HG03575 (cell line): ENCODE measurements at regions not wholly inside any gene's neighbourhood (a gene's known extent, or its start where the extent isn't known, plus 50 kb on each side); places are given as distances from the start of the nearest gene placed in this dataset.

Experiments
- ATAC-seq: cut with Tn5 transposase; IDR thresholded peaks from one replicate; pipeline ENCODE4 v1.9.1; 2021; ENCODE audit not compliant: unreplicated experiment, insufficient number of reproducible peaks, low FRiP score; ENCODE audit errors: extremely low read depth

DNA sequence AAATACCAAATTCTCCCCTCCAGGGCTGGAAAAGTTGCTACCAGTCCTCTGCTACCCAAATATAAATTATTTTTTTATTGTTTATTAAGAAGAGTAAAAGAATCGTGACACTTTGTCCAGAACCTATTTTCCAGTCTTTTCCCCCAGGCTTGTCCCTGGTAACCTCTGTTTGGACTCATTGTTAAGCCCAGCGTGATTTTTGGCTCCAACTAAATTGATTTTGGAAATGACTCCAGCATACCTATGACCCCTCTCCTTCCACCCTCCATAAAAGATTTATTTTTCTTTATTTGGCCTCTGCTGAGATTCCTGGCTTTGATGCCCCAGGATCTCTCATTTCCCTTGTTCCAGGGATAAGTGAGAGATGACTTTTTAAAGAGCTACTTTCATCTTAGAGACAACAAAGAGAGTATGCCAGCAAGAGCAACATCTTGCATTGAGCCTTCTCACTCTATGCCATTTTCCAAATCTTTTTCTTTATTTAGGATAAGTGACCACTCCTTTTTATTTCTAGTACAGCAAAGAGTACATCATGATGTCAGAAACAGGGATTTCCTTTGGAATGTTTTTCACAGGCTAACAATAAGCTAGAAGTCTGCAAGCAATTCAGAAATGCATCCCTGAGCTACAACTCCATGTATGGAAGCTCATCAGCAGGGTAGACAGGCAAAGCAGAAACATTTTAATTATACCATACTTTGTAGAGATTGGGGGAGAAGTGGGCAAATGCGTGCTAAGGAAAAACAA lies 75.8 kb downstream of the DAD1 start:
- ATAC-seq, result no peak

DNA sequence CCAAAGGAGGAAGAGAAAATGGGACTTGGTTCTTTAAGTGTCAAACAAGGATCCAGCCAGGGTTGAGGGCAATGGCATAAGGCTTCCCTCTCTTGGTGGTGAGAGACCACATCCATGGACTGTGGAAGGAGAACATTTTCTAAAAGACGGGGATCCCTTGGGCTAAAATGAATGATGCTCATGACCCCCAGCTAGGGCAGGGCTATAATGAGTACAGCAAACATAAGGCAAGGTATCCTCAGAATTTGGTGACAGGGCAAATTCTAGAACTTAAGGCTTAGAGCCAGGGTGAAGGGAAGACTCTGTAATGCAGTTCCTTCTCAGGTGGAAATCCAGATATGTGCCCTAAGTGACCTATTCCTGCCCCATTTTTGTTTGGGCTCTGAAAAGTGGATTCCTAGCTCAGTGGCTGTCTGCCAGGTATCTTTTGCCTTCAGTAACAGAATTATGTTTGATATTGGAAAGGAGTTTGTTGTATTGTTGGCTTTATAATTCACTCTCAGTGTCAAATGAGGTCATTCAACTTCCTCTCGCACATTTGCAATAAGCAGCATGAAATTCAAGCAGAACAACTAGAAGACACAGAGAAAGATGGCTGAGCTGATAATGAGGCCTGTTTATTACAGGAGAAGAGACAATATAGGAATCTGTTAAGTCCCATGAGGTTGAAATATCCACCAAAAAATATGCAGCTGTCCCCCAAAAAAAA lies 76.8 kb downstream of the DAD1 start:
- ATAC-seq, result no peak

DNA sequence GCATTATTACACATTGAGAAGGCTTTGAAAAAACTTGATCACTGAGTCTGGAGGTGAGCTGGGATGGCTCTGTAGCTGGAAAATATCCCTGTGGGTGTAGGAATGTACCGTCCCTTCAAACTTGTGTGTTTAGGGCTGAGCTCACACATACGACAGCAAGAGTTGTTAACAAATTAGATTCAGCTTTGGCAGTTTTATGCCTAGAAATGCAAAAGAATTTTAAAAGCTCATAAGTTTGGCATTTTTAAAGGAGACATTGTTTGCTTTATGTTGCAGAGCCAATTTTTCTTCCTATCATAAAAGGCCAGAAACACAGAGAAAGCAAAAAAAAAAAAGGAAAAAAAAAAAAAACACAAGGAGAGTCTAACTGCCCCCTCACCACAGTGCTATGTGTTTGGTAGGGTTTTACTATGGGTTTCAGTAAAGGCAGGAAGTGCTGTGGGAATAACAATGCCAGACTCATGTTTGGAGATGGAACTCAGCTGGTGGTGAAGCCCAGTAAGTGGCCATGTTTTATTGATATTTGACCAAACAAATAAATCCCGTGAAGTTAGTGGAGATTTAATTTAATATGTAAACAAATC lies 78.4 kb downstream of the DAD1 start:
- no peak for ATAC-seq

DNA sequence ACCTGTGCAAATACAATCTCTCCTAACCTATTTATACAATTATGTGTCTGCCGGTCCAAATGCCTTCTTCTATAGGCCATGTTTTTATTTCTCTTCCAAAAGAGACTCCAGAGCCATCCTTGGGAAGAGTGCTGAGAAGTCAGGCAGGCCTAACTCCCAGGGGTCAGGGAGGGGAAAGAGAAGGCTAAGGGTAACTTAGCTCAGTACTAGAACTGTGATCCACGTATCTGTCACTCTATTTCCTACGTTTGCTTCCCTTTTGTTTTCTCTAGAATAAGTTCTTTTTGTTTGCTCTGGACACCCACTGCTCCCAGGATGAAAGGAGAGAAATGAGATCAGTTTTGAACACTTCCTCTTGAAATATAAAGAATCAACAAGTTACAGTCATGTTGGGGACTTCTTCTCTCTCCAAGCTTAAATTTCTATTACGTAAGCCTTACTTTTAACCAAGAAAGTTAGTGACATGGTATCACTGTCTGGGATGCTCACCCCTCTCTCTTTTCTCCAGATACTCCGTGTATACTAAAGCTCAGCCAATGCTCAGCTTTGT lies 79.2 kb downstream of the DAD1 start:
- no peak for ATAC-seq

DNA sequence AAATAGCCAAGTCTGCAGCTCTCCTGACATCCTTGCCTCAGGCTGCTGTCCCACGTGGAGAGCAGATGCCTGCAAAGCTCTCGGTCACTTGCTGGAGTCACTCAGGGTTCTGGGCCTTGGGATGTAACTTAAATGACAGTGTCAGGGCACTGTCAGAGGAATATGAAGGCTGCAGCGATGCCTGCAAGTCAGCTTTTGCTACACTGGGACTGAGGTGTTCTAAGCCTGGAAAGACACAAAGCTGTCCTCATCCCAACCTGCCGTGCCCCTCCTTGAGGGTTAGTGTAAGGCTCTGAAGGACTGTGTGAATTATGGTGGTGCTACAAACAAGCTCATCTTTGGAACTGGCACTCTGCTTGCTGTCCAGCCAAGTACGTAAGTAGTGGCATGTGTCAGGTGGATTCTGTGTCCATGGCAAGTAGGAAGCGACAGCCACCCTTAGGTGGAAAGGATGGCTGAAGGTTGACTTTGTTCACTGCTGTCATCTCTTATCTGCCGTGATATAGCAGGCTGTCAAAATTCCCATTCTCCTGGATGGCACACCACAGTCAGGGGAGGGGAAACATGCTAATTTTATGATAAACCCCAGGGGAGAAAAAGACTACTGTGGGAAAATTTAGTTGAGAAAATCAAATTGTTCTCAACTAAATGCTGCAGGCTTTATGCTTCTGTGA lies 79.9 kb downstream of the DAD1 start:
- no peak for ATAC-seq

DNA sequence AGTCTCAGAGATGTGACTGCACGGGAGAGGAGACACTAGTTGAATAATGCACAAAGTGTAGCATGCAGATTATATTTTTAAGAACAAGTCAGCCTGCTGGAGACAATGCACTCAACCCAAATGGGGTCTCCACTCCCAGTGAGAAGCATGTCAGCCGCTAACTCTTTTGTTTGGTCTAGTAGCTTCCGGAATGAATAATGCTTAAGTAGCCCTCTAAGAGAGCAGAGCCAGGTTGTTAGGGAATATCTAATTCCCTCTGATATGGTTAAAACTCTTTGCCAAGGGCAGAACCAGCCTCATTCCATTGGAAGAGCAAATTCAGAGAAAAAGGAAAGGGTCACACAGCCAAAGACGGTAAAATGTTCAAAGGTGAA lies 80.4 kb downstream of the DAD1 start:
- no peak for ATAC-seq

DNA sequence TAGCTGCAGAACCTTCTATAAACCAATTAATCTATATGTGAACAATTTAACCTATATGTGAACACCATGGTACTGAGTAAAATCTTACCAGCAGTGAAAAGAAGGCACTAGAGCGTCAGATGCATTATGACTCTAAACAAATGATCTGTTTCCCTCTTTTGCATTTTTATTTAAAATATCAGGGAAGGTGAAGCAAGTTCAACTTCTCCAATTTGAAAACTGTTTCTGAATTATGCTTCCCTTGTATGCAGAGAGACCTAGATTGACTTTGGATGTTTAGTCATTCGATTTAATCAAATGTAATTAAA lies 80.9 kb downstream of the DAD1 start:
- ATAC-seq, result no peak

DNA sequence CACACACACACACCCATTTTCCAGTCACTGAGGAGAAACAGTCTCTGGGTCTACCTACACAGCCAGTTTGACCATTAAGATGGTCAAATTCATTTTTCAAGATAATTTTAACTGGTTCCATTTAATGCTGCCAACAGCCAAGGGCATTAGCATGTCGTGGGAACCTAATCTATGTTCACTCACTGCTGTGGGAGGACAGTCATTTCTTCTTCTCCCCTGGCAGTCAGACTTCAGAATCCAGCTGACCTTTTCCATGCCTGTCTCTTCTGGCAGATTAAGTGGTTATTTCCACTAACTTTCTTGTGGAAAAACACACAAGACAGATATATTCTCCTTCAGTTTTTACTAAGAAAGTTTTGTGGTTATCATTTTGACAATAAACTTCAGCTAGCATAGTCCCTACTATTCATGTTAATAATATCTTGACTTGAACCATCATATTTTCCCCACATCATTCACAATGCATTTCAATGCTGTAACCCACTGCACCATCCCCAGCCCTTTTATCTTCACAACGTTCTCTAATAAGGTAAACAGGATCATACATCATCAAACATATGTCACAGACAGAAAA lies 82.2 kb downstream of the DAD1 start:
- ATAC-seq, result no peak

DNA sequence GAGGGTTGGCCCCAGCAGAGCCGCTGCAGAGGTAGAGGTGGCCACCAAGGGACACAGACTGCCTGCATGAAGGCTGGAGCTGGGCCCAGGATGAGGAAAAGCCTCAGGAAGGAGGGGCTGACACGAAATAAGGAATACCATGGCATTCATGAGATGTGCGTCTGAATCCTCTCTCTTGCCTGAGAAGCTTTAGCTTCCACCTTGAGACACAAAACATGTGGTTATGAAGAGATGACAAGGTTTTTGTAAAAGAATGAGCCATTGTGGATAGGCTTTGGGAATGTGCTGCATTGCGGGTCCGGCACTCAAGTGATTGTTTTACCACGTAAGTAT lies 82.7 kb downstream of the DAD1 start:
- ATAC-seq, result no peak

DNA sequence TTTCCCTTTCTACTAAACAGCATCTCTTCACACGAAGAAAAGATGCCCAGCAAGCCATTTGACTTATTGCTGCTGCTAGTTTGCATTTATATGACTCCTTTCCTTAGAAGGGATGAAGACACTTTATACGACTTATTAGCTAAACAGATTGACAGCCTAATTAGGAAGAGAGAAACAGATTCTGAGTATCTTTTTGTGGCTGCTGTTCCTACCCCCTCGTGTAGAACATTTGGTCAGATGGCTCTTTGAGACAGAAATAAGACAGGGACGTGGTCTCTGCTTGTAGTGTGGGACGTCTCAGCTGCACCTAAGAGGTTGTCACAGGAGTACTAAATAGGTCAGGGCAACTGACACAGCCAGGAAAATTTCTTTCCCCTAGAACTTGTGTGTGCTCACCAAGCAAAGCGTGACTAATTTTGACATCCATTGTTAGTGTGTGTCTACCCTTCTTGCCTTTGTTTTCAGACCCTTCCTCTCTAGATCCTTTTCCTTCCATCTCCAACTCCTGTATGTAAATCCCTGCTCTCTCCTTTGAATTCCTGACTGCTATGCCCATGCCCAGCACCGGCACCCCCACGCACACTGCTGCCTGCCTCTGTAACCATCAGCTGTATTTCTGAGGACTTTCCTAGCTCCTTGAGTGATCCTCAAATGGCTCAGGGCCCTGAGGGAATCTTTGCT lies 83.2 kb downstream of the DAD1 start:
- no peak for ATAC-seq

DNA sequence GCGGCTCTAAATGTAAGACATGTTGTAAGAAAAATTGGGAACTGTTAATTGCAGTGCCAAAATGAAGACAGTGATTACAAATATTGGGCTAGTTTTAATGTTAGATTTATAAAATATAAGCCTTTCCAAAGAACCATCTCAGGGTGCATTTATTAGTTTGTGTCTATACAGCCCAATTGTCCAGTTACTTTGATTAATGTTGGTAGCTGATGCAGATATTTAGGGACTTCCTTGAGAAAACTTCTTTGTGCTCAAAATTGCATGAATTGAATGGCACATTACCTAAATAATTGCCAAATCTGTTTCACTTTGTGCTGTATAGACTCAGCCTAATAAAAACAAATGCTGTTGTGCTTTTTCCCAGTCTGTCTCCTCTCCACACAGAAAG lies 83.7 kb downstream of the DAD1 start:
- ATAC-seq, result no peak

DNA sequence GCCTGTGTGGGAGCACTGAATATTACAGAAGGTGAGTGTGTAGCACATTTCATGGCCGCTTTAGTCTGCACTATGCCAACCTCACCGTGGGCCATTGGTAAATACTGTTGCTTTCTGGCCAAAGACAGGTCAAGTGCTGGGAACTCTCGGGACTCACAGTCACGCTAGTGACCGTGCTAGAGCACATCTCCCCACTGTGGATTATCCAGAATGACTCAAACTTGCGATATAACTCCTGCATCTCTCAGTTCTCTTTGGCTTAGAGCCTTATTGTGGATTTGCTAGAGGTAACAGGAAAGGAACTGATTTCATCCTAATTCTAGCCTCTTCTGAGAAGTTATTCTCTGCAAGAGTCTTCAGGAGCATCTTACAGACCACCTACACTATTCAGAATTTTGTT lies 86.5 kb downstream of the DAD1 start:
- ATAC-seq, result no peak

DNA sequence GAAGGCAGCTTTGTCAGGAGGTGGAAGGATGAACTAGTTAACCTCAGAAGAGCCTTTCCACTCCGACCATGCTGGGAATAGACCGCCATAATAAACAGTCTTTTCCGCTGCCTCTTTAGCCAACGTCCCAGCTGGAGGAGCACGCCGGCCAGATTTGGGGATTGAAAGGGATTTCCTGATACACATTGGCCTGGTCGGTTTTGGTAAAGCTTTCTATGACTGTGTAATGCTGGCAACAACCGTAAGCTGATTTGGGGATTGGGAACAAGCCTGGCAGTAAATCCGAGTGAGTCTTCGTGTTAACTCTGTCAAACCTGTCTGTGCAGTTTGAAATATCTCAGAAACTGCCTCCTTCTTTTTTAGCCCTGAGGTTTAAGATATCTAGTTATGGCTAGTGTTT lies 87.0 kb downstream of the DAD1 start:
- ATAC-seq, result no peak

DNA sequence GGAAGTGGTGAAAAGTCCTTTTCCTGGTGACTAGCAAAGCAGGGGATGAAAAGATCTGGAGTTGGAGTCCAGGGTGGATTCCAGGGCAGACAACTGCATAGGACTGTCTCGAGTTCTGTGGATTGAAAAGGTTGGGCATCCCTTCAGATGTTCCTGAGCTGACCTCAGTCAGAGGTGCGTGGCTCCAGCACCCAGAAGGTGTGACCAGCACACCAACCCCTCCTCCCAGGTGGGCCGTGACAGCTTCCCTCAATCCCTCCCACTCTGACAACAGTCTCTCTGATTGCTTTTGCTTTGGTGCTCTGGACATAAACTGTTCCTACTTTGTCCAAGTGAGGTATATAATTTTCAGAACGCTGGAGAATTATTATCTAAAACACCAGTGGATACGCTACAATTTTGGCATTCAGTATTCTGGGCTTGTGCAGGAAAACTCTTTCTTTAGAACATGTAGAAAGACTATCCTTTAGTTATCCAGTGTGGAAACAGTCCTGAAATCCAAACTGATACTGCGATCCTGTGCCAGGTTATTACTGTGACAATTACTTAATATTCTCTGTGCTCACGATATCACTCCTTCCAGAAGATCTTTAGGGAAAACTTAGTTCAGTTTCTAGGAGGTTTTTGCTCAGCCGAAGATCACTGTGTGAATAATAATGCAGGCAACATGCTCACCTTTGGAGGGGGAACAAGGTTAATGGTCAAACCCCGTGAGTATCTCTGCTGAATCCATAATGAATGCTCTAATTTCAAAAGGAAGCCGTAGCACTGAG lies 87.9 kb downstream of the DAD1 start:
- no peak for ATAC-seq

DNA sequence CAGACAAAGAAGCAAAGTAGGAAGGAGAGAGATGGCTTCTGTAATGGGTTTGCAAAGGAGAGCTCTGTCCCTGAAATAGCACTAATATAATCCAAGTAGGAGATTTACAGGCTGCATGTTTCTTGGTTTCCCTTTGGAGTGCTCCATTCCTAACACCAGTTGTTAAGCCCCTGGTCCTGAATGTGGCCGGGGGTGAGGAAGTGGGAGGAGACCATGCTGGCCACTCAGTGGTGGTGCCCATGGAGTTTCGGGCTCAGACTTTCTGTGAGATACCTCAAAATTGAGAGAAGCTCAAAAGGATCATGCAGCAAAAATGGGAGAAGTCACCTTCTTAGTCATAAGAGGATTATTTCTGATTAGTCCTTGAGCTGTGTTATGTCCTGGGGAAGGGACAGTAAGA lies 88.5 kb downstream of the DAD1 start:
- ATAC-seq, result no peak

DNA sequence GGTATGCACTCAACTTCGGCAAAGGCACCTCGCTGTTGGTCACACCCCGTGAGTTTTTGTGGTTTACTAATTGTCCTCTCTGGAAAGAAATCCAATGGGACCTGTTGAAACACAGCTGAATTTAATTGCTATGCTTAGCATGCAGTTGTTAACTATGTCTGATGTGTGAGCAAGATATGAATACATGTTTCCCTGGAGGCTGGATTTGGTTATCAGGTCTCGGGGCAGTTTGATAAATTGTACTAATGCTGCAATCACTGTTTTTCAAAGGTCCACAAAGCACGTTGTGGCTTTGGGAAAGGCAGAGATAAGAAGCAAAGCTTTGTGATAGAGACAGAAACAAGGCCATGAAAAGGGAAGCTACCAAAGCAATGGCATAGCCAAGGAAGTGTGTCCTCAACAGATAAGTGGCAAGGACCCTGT lies 91.3 kb downstream of the DAD1 start:
- ATAC-seq, result no peak

DNA sequence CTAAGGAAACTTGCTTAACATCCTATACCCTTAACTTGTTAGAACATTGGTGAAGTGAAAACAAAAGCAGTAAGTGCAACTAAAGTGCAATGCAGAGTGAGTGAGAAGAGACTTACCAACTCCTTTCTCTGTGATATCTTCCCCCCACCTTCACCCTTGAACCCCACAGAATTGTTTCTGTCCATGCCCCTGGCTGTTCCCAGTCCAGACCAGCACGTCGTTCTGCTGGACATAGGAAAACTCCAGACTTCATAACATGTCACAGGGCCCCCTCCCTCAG lies 91.9 kb downstream of the DAD1 start:
- no peak for ATAC-seq

DNA sequence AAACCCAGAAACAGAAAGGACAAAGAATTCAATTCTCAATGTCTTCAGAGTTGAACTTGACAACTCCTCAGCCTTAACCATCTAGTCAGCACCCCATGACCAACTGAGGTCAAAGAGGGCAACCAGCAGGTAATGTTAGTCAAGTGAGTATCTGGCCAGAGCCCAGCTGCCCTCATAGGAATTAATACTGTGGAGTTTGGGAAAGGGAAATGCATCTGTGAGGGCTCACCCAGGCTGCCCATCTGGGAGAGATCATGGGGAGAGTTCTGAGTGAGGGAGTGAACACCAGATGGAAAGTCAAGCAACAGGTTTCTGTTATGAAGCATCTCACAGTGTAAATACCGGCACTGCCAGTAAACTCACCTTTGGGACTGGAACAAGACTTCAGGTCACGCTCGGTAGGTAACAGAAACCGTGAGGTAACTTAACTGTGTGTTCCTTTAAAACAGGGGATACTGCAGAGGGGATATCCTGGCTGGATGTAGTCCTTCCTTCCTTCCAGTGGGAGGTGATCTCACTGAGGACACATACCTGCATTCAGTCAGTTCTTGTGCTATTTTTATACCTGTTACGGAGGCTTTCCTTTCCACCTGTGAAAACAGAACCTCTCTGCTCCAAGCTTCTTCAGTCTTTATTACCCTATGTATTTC lies 94.4 kb downstream of the DAD1 start:
- ATAC-seq, result no peak
